ENCODE measurements at regions not wholly inside any gene's neighbourhood (a gene's known extent, or its start where the extent isn't known, plus 50 kb on each side); places are given as distances from the start of the nearest gene placed in this dataset.

DNA sequence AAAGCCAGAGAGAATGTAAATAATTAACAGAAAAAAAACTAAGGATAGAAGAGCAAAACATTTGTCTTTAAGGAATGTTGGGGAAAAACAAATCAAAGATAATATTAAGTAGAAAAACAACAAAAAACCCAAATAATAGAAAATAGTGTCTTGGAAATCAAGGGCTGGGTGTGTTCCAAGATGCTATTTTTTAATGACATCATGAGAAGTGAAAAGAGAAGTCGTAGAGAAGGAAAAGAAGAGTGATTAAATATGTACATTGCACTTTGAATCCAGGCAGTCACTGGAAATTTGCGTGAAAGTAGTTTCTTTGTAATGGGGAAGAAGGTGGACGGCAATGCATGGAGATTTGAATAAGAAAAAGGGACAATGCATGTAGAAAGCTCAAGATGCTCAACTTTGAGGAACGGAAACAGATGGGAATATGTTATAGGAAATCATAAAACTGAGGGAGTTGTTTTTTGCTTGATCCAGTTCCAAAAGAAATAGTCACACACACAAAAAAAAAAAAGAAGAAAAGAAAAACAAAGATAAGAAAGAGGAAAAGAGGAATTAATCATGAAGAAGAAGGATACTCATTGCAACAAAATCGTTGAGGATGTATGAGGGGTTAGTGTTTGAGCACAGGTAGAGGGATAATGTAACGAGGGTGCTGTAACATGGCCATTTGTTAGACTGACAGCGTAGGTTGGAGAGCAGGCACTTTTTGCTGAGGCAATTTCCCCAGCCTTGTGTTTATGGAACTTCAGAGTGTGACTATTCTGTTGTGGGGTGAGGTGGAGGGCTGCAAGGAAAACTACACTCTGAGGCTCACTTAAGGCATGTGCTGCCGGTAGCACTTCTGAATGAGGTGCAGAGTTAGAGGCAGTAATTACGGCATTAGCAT lies 184.1 kb downstream of the CALCRL start:
- DNase-seq (ENCODE audit: low read depth, low spot score) (no peak), ATAC-seq (no peak), FAIRE-seq (no peak)
- WGBS (ENCODE audit: insufficient coverage, insufficient replicate concordance, low lambda C conversion rate, missing lambda C conversion rate) = 24% methylated on average over 9 of the region's 9 CpGs
- Histone ChIP-seq H3K4me2 (ENCODE audit: control insufficient read depth, insufficient read depth) (no peak overlapping the region), H3K27ac (ENCODE audit: control insufficient read depth, insufficient read depth) (no peak overlapping the region), H3K79me2 (ENCODE audit: control insufficient read depth, insufficient read depth, low read length) (no peaks in the 10 kb centered on the region), H2AFZ (ENCODE audit: control insufficient read depth, low read depth, low read length) (no peak overlapping the region), H4K20me1 (ENCODE audit: control insufficient read depth, insufficient read depth) (no peaks in the 10 kb centered on the region), H3K9ac (ENCODE audit: control insufficient read depth, insufficient read depth, low read length) (no peak overlapping the region), H3K27me3 (replicated peaks in 1 of 2; ENCODE audit: control insufficient read depth in 2 of 2, insufficient read depth in 2 of 2, low read length in 1 of 2) (no peaks in the 10 kb centered on the region), H3K9me3 (replicated peaks; ENCODE audit: control insufficient read depth, insufficient read depth, low read length) (no peaks in the 10 kb centered on the region), H3K4me1 (ENCODE audit: control insufficient read depth, insufficient read depth, low read length) (no peaks in the 10 kb centered on the region), H3K36me3 (ENCODE audit: control insufficient read depth in 2 of 2, insufficient read depth in 2 of 2, low read length in 1 of 2) (no peaks in the 10 kb centered on the region), H3K4me3 (no peak overlapping the region)
- in situ Hi-C loops (cut with MboI) = no loop called here
- CTCF ChIA-PET = interaction anchor here (0.6 kb wide), 1 partner anchor 900 kb away, joined by 3 read pairs; no protein-coding TSS in a partner anchor
- POLR2A ChIA-PET = interaction anchor here (0.7 kb wide), 2 partner anchors 11 to 1143 kb away, joined by 3 read pairs; no protein-coding TSS in a partner anchor
- TF ChIP-seq, protein P1, sequence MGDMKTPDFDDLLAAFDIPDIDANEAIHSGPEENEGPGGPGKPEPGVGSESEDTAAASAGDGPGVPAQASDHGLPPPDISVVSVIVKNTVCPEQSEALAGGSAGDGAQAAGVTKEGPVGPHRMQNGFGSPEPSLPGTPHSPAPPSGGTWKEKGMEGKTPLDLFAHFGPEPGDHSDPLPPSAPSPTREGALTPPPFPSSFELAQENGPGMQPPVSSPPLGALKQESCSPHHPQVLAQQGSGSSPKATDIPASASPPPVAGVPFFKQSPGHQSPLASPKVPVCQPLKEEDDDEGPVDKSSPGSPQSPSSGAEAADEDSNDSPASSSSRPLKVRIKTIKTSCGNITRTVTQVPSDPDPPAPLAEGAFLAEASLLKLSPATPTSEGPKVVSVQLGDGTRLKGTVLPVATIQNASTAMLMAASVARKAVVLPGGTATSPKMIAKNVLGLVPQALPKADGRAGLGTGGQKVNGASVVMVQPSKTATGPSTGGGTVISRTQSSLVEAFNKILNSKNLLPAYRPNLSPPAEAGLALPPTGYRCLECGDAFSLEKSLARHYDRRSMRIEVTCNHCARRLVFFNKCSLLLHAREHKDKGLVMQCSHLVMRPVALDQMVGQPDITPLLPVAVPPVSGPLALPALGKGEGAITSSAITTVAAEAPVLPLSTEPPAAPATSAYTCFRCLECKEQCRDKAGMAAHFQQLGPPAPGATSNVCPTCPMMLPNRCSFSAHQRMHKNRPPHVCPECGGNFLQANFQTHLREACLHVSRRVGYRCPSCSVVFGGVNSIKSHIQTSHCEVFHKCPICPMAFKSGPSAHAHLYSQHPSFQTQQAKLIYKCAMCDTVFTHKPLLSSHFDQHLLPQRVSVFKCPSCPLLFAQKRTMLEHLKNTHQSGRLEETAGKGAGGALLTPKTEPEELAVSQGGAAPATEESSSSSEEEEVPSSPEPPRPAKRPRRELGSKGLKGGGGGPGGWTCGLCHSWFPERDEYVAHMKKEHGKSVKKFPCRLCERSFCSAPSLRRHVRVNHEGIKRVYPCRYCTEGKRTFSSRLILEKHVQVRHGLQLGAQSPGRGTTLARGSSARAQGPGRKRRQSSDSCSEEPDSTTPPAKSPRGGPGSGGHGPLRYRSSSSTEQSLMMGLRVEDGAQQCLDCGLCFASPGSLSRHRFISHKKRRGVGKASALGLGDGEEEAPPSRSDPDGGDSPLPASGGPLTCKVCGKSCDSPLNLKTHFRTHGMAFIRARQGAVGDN (IDR thresholded peaks at IDR 0.05) = no peak
- TF ChIP-seq GATAD2B (conservative IDR thresholded peaks at IDR 0.05; ENCODE audit: low read depth) = no peak
- no peak for TF ChIP-seq RAD21 (IDR thresholded peaks at IDR 0.05; ENCODE audit: insufficient read depth, low read depth, low read length)
- no peak for TF ChIP-seq TARDBP (IDR thresholded peaks at IDR 0.05; ENCODE audit: borderline replicate concordance)
- no peak for TF ChIP-seq FOXK2 (IDR thresholded peaks at IDR 0.05)
- TF ChIP-seq SREBF1 (IDR thresholded peaks at IDR 0.05; ENCODE audit: low read length) = no peak
- TF ChIP-seq BACH1 (IDR thresholded peaks at IDR 0.05; ENCODE audit: borderline replicate concordance) = no peak
- TF ChIP-seq ZBED1 (IDR thresholded peaks at IDR 0.05; ENCODE audit: borderline replicate concordance) = no peak
- TF ChIP-seq, protein P2, sequence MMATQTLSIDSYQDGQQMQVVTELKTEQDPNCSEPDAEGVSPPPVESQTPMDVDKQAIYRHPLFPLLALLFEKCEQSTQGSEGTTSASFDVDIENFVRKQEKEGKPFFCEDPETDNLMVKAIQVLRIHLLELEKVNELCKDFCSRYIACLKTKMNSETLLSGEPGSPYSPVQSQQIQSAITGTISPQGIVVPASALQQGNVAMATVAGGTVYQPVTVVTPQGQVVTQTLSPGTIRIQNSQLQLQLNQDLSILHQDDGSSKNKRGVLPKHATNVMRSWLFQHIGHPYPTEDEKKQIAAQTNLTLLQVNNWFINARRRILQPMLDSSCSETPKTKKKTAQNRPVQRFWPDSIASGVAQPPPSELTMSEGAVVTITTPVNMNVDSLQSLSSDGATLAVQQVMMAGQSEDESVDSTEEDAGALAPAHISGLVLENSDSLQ (IDR thresholded peaks at IDR 0.05) = no peak
- TF ChIP-seq STAT1 (conservative IDR thresholded peaks at IDR 0.05) = no peak
- no peak for TF ChIP-seq IKZF2 (IDR thresholded peaks at IDR 0.05)
- TF ChIP-seq MXI1 (IDR thresholded peaks at IDR 0.05; ENCODE audit: low read depth, low read length) = no peak
- no TSS peak for BruUV-seq (replicated peaks)
- SMC1A ChIA-PET (ENCODE audit: uncharacterized antibody, unreplicated experiment) = no interaction called here
- RAD21 ChIA-PET (ENCODE audit: unreplicated experiment) = no interaction called here
- intact Hi-C loops (cut with micrococcal nuclease; ENCODE audit: unreplicated experiment) = no loop called here

Data from GM12878 (cell line).